GM12878 (cell line): ENCODE measurements at regions not wholly inside any gene's neighbourhood (a gene's known extent, or its start where the extent isn't known, plus 50 kb on each side); places are given as distances from the start of the nearest gene placed in this dataset.

Source experiments
- ATAC-seq: fragments of 200-7000 bp; cut with Tn5 transposase; 3 replicates; pipeline ENCODE4 v1.9.1; 2020; ENCODE audit warnings: mild to moderate bottlenecking, moderate library complexity
- BruUV-seq: library from RNA; stranded (reverse); fragments of 400-500 nt; replicated peaks from 2 replicates; lab custom pipeline; 2021; lab: Mats Ljungman, UMichigan
- CTCF ChIA-PET: fragments of 300-600 bp; sonication (Branson Sonifier 250); formaldehyde crosslinking; extraction: SDS; loops from one replicate; lab custom pipeline; 2021; ENCODE audit warnings: inconsistent platforms; lab: Yijun Ruan, JAX
- POLR2A ChIA-PET: fragments of 350-600 bp; formaldehyde crosslinking; extraction: SDS; loops from one replicate; lab custom pipeline; 2021; ENCODE audit warnings: inconsistent platforms; lab: Charles Lee
- RAD21 ChIA-PET: fragments of 300-600 bp; sonication (Branson Sonifier 250); formaldehyde crosslinking; loops from one replicate; lab custom pipeline; 2023; ENCODE audit warnings: antibody characterized with exemption; ENCODE audit not compliant: unreplicated experiment; lab: Charles Lee
- SMC1A ChIA-PET: fragments of 300-600 bp; sonication (Branson Sonifier 250); formaldehyde crosslinking; loops from one replicate; lab custom pipeline; 2023; ENCODE audit not compliant: unreplicated experiment, uncharacterized antibody; lab: Charles Lee
- DNase-seq: peaks from one replicate; pipeline ENCODE4 v3.0.0-alpha.2; 2011; ENCODE audit warnings: low read depth, low spot score
- FAIRE-seq: peaks from 3 replicates; lab custom pipeline; 2011; peaks lifted over from hg19 to GRCh38; lab: Jason Lieb, UNC
- H2AFZ ChIP-seq: 2 replicates; pipeline ENCODE4 v1.6.0; 2011; ENCODE audit warnings: low read depth, low read length, control low read depth; ENCODE audit not compliant: control insufficient read depth
- H3K27ac ChIP-seq: 2 replicates; pipeline ENCODE4 v1.5.1; 2011; ENCODE audit warnings: control low read depth; ENCODE audit not compliant: control insufficient read depth, insufficient read depth
- H3K27me3 ChIP-seq, 2 experiments: replicated peaks in 1 of 2; 2 replicates each; pipeline versions ENCODE4 v1.6.0 to v1.6.1; 2011; ENCODE audit warnings: low read length in 1 of 2; ENCODE audit not compliant: control insufficient read depth in 2 of 2, insufficient read depth in 2 of 2
- H3K36me3 ChIP-seq, 2 experiments: 2 replicates each; pipeline ENCODE4 v1.5.1; 2011; ENCODE audit warnings: low read length in 1 of 2; ENCODE audit not compliant: control insufficient read depth in 2 of 2, insufficient read depth in 2 of 2
- H3K4me1 ChIP-seq: 2 replicates; pipeline ENCODE4 v1.6.1; 2011; ENCODE audit warnings: mild to moderate bottlenecking, low read length, moderate library complexity, mixed read lengths; ENCODE audit not compliant: control insufficient read depth, insufficient read depth
- H3K4me2 ChIP-seq: 2 replicates; pipeline ENCODE4 v1.6.0; 2011; ENCODE audit warnings: control low read depth; ENCODE audit not compliant: control insufficient read depth, insufficient read depth
- H3K4me3 ChIP-seq: fragments of 200-600 bp; sonication (generic); 2 replicates; pipeline ENCODE4 v1.5.1; 2016
- H3K79me2 ChIP-seq: 2 replicates; pipeline ENCODE4 v1.6.0; 2011; ENCODE audit warnings: low read length; ENCODE audit not compliant: control insufficient read depth, insufficient read depth
- H3K9ac ChIP-seq: 2 replicates; pipeline ENCODE4 v1.8.0; 2011; ENCODE audit warnings: low read length, control low read depth, mixed read lengths; ENCODE audit not compliant: control insufficient read depth, insufficient read depth
- H3K9me3 ChIP-seq: replicated peaks from 3 replicates; pipeline ENCODE4 v1.5.1; 2011; ENCODE audit warnings: mild to moderate bottlenecking, low read length; ENCODE audit not compliant: control insufficient read depth, insufficient read depth
- H4K20me1 ChIP-seq: 2 replicates; pipeline ENCODE4 v1.6.0; 2011; ENCODE audit not compliant: control insufficient read depth, insufficient read depth
- BACH1 ChIP-seq: fragments of 450-650 bp; IDR thresholded peaks from 2 replicates; pipeline ENCODE4 v1.6.1; 2017; ENCODE audit warnings: mild to moderate bottlenecking, borderline replicate concordance
- CHD4 ChIP-seq: fragments of 200-600 bp; sonication (generic); IDR thresholded peaks from 2 replicates; pipeline ENCODE4 v1.6.1; 2016; ENCODE audit warnings: mild to moderate bottlenecking
- DPF2 ChIP-seq: fragments of 450-650 bp; IDR thresholded peaks from 2 replicates; pipeline ENCODE4 v1.6.1; 2017; ENCODE audit warnings: mild to moderate bottlenecking
- FOXM1 ChIP-seq: IDR thresholded peaks from 2 replicates; pipeline ENCODE4 v1.6.1; 2012; ENCODE audit warnings: low read depth, mild to moderate bottlenecking, inconsistent platforms, low read length, moderate library complexity
- KLF5 ChIP-seq: fragments of 450-650 bp; IDR thresholded peaks from 2 replicates; pipeline ENCODE4 v1.6.1; 2014; ENCODE audit warnings: mild to moderate bottlenecking; ENCODE audit not compliant: partially characterized antibody
- NR2C1 ChIP-seq: fragments of 450-650 bp; IDR thresholded peaks from 2 replicates; pipeline ENCODE4 v1.6.1; 2017; ENCODE audit warnings: antibody characterized with exemption, mild to moderate bottlenecking, moderate library complexity
- POLR2AphosphoS2 ChIP-seq: IDR thresholded peaks from 2 replicates; pipeline ENCODE4 v1.6.1; 2011; ENCODE audit warnings: low read depth, mild to moderate bottlenecking, low read length, improper control_type of control experiment, moderate library complexity
- in situ Hi-C: fragments of 300-500 bp; cut with MboI; formaldehyde crosslinking; loops from 9 replicates; pipeline ENCODE4 v1.14.3; 2018; ENCODE audit warnings: mixed read lengths
- intact Hi-C: fragments of 100-400 bp; cut with micrococcal nuclease; formaldehyde crosslinking; loops from one replicate; pipeline ENCODE4 v1.14.2; 2022; ENCODE audit not compliant: unreplicated experiment
- TF ChIP-seq, protein P1 (sequence below): IDR thresholded peaks from 2 replicates; pipeline ENCODE4 v1.6.1; 2012; ENCODE audit warnings: low read depth, low read length, improper control_type of control experiment
- TF ChIP-seq, protein P2 (sequence below): IDR thresholded peaks from 2 replicates; pipeline ENCODE4 v1.6.1; 2012; ENCODE audit warnings: mild to moderate bottlenecking, low read depth, low read length
- TF ChIP-seq, protein P3 (sequence below): IDR thresholded peaks from 2 replicates; pipeline ENCODE4 v1.6.1; 2011; ENCODE audit warnings: low read depth, low read length, improper control_type of control experiment, borderline replicate concordance
- TF ChIP-seq, protein P4 (sequence below): IDR thresholded peaks from 2 replicates; pipeline ENCODE4 v1.6.1; 2012; ENCODE audit warnings: low read depth, low read length, improper control_type of control experiment

DNA sequence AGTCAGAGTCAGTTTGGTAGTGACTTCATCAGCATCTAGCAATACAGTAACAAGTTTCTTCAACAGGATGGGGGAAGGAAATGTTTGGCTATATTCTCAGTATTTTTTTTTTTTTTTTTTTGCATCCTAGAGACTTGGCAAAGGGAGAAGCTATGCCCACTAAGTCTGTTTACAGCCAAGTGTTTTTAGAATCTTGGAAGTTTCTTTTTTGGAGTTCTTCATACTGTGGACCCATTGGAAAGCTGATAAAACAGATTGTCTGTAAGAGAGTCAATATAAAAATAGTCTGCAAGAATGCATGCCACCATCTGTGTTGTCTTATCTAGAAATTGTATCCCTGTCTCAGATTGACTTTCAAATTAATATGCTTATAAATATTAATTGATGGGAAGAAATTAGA, 171.2 kb downstream of the ADCYAP1 start (continued):
- TF ChIP-seq, protein P1, sequence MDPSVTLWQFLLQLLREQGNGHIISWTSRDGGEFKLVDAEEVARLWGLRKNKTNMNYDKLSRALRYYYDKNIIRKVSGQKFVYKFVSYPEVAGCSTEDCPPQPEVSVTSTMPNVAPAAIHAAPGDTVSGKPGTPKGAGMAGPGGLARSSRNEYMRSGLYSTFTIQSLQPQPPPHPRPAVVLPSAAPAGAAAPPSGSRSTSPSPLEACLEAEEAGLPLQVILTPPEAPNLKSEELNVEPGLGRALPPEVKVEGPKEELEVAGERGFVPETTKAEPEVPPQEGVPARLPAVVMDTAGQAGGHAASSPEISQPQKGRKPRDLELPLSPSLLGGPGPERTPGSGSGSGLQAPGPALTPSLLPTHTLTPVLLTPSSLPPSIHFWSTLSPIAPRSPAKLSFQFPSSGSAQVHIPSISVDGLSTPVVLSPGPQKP: no peak
- TF ChIP-seq BACH1 (no peak), CHD4 (no peak)
- TF ChIP-seq, protein P2, sequence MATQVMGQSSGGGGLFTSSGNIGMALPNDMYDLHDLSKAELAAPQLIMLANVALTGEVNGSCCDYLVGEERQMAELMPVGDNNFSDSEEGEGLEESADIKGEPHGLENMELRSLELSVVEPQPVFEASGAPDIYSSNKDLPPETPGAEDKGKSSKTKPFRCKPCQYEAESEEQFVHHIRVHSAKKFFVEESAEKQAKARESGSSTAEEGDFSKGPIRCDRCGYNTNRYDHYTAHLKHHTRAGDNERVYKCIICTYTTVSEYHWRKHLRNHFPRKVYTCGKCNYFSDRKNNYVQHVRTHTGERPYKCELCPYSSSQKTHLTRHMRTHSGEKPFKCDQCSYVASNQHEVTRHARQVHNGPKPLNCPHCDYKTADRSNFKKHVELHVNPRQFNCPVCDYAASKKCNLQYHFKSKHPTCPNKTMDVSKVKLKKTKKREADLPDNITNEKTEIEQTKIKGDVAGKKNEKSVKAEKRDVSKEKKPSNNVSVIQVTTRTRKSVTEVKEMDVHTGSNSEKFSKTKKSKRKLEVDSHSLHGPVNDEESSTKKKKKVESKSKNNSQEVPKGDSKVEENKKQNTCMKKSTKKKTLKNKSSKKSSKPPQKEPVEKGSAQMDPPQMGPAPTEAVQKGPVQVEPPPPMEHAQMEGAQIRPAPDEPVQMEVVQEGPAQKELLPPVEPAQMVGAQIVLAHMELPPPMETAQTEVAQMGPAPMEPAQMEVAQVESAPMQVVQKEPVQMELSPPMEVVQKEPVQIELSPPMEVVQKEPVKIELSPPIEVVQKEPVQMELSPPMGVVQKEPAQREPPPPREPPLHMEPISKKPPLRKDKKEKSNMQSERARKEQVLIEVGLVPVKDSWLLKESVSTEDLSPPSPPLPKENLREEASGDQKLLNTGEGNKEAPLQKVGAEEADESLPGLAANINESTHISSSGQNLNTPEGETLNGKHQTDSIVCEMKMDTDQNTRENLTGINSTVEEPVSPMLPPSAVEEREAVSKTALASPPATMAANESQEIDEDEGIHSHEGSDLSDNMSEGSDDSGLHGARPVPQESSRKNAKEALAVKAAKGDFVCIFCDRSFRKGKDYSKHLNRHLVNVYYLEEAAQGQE: no peak
- TF ChIP-seq, protein P3, sequence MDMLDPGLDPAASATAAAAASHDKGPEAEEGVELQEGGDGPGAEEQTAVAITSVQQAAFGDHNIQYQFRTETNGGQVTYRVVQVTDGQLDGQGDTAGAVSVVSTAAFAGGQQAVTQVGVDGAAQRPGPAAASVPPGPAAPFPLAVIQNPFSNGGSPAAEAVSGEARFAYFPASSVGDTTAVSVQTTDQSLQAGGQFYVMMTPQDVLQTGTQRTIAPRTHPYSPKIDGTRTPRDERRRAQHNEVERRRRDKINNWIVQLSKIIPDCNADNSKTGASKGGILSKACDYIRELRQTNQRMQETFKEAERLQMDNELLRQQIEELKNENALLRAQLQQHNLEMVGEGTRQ: no peak

DNA sequence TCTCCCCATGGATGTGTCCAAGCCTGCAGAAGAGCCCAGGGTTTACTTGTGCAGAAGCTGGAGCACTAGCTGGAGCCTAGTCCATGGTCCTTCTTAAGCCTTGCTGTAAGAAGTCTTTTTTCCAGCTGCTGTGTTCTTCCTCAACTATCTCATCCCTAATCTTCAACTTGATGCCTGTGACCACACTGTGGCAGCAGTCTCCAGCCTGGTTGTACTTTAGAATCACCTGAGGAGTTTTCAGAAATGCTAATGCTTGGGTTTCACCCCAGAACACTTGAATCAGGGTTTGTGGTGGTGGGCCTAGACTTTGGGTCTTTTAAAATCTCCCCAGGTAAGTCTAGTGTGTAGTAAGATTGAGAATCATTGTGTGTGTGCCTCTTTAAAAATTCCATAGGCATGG, 173.6 kb downstream of the ADCYAP1 start:
- H2AFZ ChIP-seq: no peak overlapping the region
- no peak overlapping the region for H3K4me3 ChIP-seq
- intact Hi-C loops (no loop called here), in situ Hi-C loops (no loop called here)
- no peaks in the 10 kb centered on the region for H3K4me1 ChIP-seq
- ChIA-PET CTCF (no interaction called here), POLR2A (no interaction called here), RAD21 (no interaction called here), SMC1A (no interaction called here)
- H3K9me3 ChIP-seq: no peaks in the 10 kb centered on the region
- H3K27ac ChIP-seq: no peak overlapping the region
- H3K9ac ChIP-seq: no peak overlapping the region
- no peaks in the 10 kb centered on the region for H3K79me2 ChIP-seq
- H3K36me3 ChIP-seq: no peaks in the 10 kb centered on the region
- ATAC-seq: no peak
- H4K20me1 ChIP-seq: no peaks in the 10 kb centered on the region
- no peaks in the 10 kb centered on the region for H3K27me3 ChIP-seq
- no peak for DNase-seq
- no peak overlapping the region for H3K4me2 ChIP-seq
- FAIRE-seq: no peak
- BruUV-seq: no TSS peak
- TF ChIP-seq DPF2 (no peak), NR2C1 (no peak), FOXM1 (no peak), KLF5 (no peak), POLR2AphosphoS2 (no peak)
- TF ChIP-seq, protein P2: no peak
- TF ChIP-seq, protein P4, sequence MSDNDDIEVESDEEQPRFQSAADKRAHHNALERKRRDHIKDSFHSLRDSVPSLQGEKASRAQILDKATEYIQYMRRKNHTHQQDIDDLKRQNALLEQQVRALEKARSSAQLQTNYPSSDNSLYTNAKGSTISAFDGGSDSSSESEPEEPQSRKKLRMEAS: no peak
